Mesothelial cell of epicardium (in vitro differentiated cells): ENCODE measurements at regions not wholly inside any gene's neighbourhood (a gene's known extent, or its start where the extent isn't known, plus 50 kb on each side); places are given as distances from the start of the nearest gene placed in this dataset.

Experiments
- DNase-seq, 2 experiments: peaks; one replicate each; pipeline ENCODE4 v3.0.0; 2021; ENCODE audit warnings: low spot score in 2 of 2; ENCODE audit not compliant: unreplicated experiment in 2 of 2
- H3K27ac Mint-ChIP-seq: 2 replicates; pipeline ENCODE4 v1.8.0; 2021; ENCODE audit warnings: mixed read lengths
- H3K27me3 Mint-ChIP-seq: 2 replicates; pipeline ENCODE4 v1.8.0; 2021; ENCODE audit warnings: low read depth, mixed read lengths
- H3K36me3 Mint-ChIP-seq: 2 replicates; pipeline ENCODE4 v1.8.0; 2021; ENCODE audit warnings: mixed read lengths
- H3K4me1 Mint-ChIP-seq: 2 replicates; pipeline ENCODE4 v1.8.0; 2021; ENCODE audit warnings: mixed read lengths
- H3K4me3 Mint-ChIP-seq: 2 replicates; pipeline ENCODE4 v1.8.0; 2021; ENCODE audit warnings: mild to moderate bottlenecking, moderate library complexity, mixed read lengths
- H3K9me3 Mint-ChIP-seq: 2 replicates; pipeline ENCODE4 v1.8.0; 2021; ENCODE audit warnings: mixed read lengths
- TF ChIP-seq, protein P1 (sequence below): fragments of 200-600 bp; sonication (generic); IDR thresholded peaks from one replicate; pipeline ENCODE4 v1.5.0; 2021; ENCODE audit warnings: antibody characterized with exemption; ENCODE audit not compliant: unreplicated experiment

DNA sequence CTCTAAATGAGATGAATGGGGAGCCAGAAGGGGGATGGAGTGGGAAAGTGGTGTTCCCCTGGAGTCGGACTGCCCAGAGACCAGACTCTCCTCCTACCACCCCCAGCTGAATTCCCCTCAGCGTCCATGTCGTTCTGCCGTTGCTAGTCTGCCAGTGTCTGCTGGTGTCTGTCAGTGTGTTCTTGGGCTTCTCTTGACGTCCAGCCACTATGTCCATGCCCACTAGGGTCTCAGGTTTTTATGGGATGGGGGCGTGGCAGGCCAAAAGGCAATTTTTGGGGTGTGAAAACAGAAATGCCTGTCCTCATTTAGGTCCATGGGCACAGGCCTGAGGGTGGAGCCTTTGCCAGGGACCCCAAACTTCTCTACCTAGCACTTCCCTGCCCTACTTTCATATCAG lies 589.6 kb downstream of the IGSF11 start:
- DNase-seq, result no peak

DNA sequence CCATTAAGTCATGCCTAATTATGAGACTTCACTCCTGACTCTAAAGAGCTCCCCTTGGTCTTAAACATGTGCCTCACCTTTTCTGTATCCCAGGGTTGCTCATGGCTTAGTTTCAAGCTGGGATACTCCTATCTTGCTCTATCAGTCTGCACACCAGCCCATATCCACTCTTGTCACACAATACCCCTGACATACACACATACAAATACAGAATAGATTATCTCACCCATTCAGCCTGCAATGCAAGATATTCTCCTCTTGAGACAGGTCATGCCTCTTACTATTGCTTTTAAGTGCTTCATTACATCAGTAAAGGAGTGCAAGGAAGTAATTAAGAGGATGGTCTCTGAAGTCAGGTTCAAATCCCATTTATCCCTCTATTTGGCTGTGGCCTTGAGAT lies 587.3 kb downstream of the IGSF11 start:
- H3K4me3 Mint-ChIP-seq, result no peak overlapping the region
- peaks cover 31% of the 10 kb centered on the region for H3K9me3 Mint-ChIP-seq
- no peak overlapping the region for H3K27ac Mint-ChIP-seq
- no peaks in the 10 kb centered on the region for H3K27me3 Mint-ChIP-seq
- no peaks in the 10 kb centered on the region for H3K36me3 Mint-ChIP-seq
- TF ChIP-seq, protein P1, sequence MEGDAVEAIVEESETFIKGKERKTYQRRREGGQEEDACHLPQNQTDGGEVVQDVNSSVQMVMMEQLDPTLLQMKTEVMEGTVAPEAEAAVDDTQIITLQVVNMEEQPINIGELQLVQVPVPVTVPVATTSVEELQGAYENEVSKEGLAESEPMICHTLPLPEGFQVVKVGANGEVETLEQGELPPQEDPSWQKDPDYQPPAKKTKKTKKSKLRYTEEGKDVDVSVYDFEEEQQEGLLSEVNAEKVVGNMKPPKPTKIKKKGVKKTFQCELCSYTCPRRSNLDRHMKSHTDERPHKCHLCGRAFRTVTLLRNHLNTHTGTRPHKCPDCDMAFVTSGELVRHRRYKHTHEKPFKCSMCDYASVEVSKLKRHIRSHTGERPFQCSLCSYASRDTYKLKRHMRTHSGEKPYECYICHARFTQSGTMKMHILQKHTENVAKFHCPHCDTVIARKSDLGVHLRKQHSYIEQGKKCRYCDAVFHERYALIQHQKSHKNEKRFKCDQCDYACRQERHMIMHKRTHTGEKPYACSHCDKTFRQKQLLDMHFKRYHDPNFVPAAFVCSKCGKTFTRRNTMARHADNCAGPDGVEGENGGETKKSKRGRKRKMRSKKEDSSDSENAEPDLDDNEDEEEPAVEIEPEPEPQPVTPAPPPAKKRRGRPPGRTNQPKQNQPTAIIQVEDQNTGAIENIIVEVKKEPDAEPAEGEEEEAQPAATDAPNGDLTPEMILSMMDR, result no peak
- DNase-seq, result no peak
- no peaks in the 10 kb centered on the region for H3K4me1 Mint-ChIP-seq

More for the DNA sequence above, 589.6 kb downstream of the IGSF11 start:
- H3K4me1 Mint-ChIP-seq, result no peaks in the 10 kb centered on the region
- H3K27me3 Mint-ChIP-seq, result no peaks in the 10 kb centered on the region
- H3K36me3 Mint-ChIP-seq, result no peaks in the 10 kb centered on the region
- no peak overlapping the region for H3K4me3 Mint-ChIP-seq
- TF ChIP-seq, protein P1, result no peak
- peaks cover 9% of the 10 kb centered on the region for H3K9me3 Mint-ChIP-seq
- no peak overlapping the region for H3K27ac Mint-ChIP-seq

DNA sequence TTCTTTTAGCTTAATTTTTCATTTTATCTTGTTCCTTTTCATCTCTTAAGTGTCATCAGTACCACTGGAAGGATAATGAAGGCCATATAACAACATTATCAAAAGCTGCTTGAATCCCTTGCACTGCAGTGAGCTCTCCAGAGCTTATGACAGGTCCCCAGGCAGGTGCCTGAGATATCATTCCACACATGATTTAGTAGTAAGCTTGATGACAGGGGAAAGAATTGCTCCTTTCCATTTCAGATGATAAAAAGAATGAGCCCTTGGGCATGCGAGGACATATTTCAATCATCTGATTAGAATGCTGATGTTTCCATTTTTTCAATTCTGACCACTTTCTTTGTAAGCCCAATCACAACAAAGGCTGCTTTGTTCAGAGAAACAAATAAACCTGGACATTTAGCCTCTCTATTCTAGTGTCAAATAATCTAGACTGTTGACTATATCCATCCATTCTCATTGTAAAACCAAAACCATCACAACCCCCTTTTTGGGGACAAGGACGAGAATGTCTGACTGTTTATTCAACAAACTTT lies 567.8 kb downstream of the IGSF11 start:
- Mint-ChIP-seq H3K9me3 (peaks cover 5% of the 10 kb centered on the region), H3K4me3 (no peak overlapping the region), H3K27ac (no peak overlapping the region), H3K36me3 (no peaks in the 10 kb centered on the region), H3K27me3 (no peaks in the 10 kb centered on the region), H3K4me1 (no peaks in the 10 kb centered on the region)
- TF ChIP-seq, protein P1, result no peak
- DNase-seq, result no peak

GRCh38 chr3:118468801-118469200 lies 565.8 kb downstream of the IGSF11 start:
- Mint-ChIP-seq H3K9me3 (peaks cover 5% of the 10 kb centered on the region), H3K27ac (no peak overlapping the region), H3K36me3 (no peaks in the 10 kb centered on the region), H3K4me3 (no peak overlapping the region), H3K27me3 (no peaks in the 10 kb centered on the region), H3K4me1 (no peaks in the 10 kb centered on the region)
- DNase-seq, result no peak
- TF ChIP-seq, protein P1, result no peak

- Mint-ChIP-seq H3K36me3 (no peaks in the 10 kb centered on the region), H3K9me3 (no peaks in the 10 kb centered on the region), H3K4me1 (no peaks in the 10 kb centered on the region), H3K27me3 (no peaks in the 10 kb centered on the region), H3K4me3 (no peak overlapping the region), H3K27ac (no peak overlapping the region)
- TF ChIP-seq, protein P1, result no peak
- no peak for DNase-seq
Observed at GRCh38 chr3:118472586-118472985, 562.1 kb downstream of the IGSF11 start.

DNA sequence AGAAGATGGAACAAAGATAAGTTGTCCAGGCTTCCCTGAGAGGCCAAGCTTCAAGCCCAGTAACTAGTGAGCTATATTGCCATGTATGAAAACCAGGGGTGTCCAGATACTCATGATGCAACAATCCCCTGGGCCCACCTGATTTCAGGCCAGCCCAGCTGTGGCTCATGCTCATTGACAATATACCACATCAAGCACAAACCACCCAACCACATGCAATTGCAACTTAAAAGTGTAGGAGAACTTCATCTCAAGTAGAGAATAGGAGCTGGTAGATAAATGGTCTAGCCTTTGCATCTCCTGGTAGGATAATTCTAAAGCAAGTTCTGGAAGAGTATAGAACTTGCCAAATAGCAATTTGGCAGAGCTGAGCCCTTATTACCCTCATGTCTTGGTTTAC lies 561.3 kb downstream of the IGSF11 start:
- no peaks in the 10 kb centered on the region for H3K27me3 Mint-ChIP-seq
- H3K36me3 Mint-ChIP-seq, result no peaks in the 10 kb centered on the region
- no peak overlapping the region for H3K4me3 Mint-ChIP-seq
- no peaks in the 10 kb centered on the region for H3K4me1 Mint-ChIP-seq
- TF ChIP-seq, protein P1, result no peak
- no peak for DNase-seq
- no peak overlapping the region for H3K27ac Mint-ChIP-seq
- no peaks in the 10 kb centered on the region for H3K9me3 Mint-ChIP-seq
